Endothelial cell (in vitro differentiated cells): ENCODE measurements at regions not wholly inside any gene's neighbourhood (a gene's known extent, or its start where the extent isn't known, plus 50 kb on each side); places are given as distances from the start of the nearest gene placed in this dataset.

ENCODE experiments used
- DNase-seq: peaks from one replicate; pipeline ENCODE4 v3.0.0; 2021; ENCODE audit warnings: low spot score
- H3K27ac Mint-ChIP-seq: one replicate; pipeline ENCODE4 v1.8.0; 2021; ENCODE audit warnings: mixed read lengths, inconsistent platforms; ENCODE audit not compliant: unreplicated experiment
- H3K27me3 Mint-ChIP-seq: one replicate; pipeline ENCODE4 v1.8.0; 2021; ENCODE audit warnings: mild to moderate bottlenecking, moderate library complexity, mixed read lengths, inconsistent platforms; ENCODE audit not compliant: unreplicated experiment
- H3K36me3 Mint-ChIP-seq: one replicate; pipeline ENCODE4 v1.8.0; 2021; ENCODE audit warnings: mild to moderate bottlenecking, low read depth, mixed read lengths, inconsistent platforms; ENCODE audit not compliant: unreplicated experiment
- H3K4me1 Mint-ChIP-seq: one replicate; pipeline ENCODE4 v1.8.0; 2021; ENCODE audit warnings: mild to moderate bottlenecking, mixed read lengths, inconsistent platforms; ENCODE audit not compliant: unreplicated experiment
- H3K4me3 Mint-ChIP-seq: one replicate; pipeline ENCODE4 v1.8.0; 2021; ENCODE audit warnings: mild to moderate bottlenecking, mixed read lengths, inconsistent platforms; ENCODE audit not compliant: unreplicated experiment
- H3K9me3 Mint-ChIP-seq: one replicate; pipeline ENCODE4 v1.8.0; 2021; ENCODE audit warnings: mixed read lengths, inconsistent platforms; ENCODE audit not compliant: unreplicated experiment
- CTCF ChIP-seq: fragments of 200-600 bp; sonication (generic); IDR thresholded peaks from one replicate; pipeline ENCODE4 v1.5.0; 2021; ENCODE audit warnings: antibody characterized with exemption; ENCODE audit not compliant: unreplicated experiment

GRCh38 chr5:164735334-164735733, 1229.9 kb downstream of the MAT2B start:
- Mint-ChIP-seq H3K4me3 (no peak overlapping the region), H3K9me3 (no peaks in the 10 kb centered on the region), H3K4me1 (no peaks in the 10 kb centered on the region), H3K36me3 (no peaks in the 10 kb centered on the region), H3K27ac (no peak overlapping the region), H3K27me3 (no peaks in the 10 kb centered on the region)
- TF ChIP-seq CTCF: no peak
- no peak for DNase-seq

GRCh38 chr5:164741376-164741775, 1236.0 kb downstream of the MAT2B start:
- TF ChIP-seq CTCF: no peak
- DNase-seq: no peak
- H3K4me1 Mint-ChIP-seq: no peaks in the 10 kb centered on the region
- H3K9me3 Mint-ChIP-seq: no peaks in the 10 kb centered on the region
- no peaks in the 10 kb centered on the region for H3K36me3 Mint-ChIP-seq
- H3K27me3 Mint-ChIP-seq: peaks cover 1% of the 10 kb centered on the region
- no peak overlapping the region for H3K27ac Mint-ChIP-seq
- H3K4me3 Mint-ChIP-seq: no peak overlapping the region

- Mint-ChIP-seq H3K4me3 (no peak overlapping the region), H3K4me1 (no peaks in the 10 kb centered on the region), H3K9me3 (no peaks in the 10 kb centered on the region), H3K27me3 (peaks cover 1% of the 10 kb centered on the region), H3K27ac (no peak overlapping the region), H3K36me3 (no peaks in the 10 kb centered on the region)
- no peak for DNase-seq
- TF ChIP-seq CTCF: no peak
Measured at GRCh38 chr5:164742025-164742424, 1236.6 kb downstream of the MAT2B start.

GRCh38 chr5:164746723-164747122, 1241.3 kb downstream of the MAT2B start:
- Mint-ChIP-seq H3K4me1 (no peaks in the 10 kb centered on the region), H3K4me3 (no peak overlapping the region), H3K9me3 (no peaks in the 10 kb centered on the region), H3K36me3 (no peaks in the 10 kb centered on the region), H3K27me3 (peaks cover 1% of the 10 kb centered on the region), H3K27ac (no peak overlapping the region)
- DNase-seq: no peak
- no peak for TF ChIP-seq CTCF

- H3K9me3 Mint-ChIP-seq: no peaks in the 10 kb centered on the region
- no peak for TF ChIP-seq CTCF
- H3K4me3 Mint-ChIP-seq: no peak overlapping the region
- no peak overlapping the region for H3K27ac Mint-ChIP-seq
- no peaks in the 10 kb centered on the region for H3K36me3 Mint-ChIP-seq
- H3K27me3 Mint-ChIP-seq: no peaks in the 10 kb centered on the region
- no peaks in the 10 kb centered on the region for H3K4me1 Mint-ChIP-seq
- DNase-seq: no peak
Measured at GRCh38 chr5:164747371-164747770, 1242.0 kb downstream of the MAT2B start.
